RWPE2 (cell line): ENCODE measurements at regions not wholly inside any gene's neighbourhood (a gene's known extent, or its start where the extent isn't known, plus 50 kb on each side); places are given as distances from the start of the nearest gene placed in this dataset.

Experiments
- ATAC-seq: fragments of 200-7000 bp; cut with Tn5 transposase; 3 replicates; pipeline ENCODE4 v1.9.1; 2021; ENCODE audit warnings: low read depth
- DNase-seq: peaks from one replicate; pipeline ENCODE4 v3.0.0-alpha.2; 2020; ENCODE audit warnings: low spot score
- H3K27ac ChIP-seq: fragments of 450-650 bp; 2 replicates; pipeline ENCODE4 v1.5.1; 2017; ENCODE audit warnings: mild to moderate bottlenecking; ENCODE audit not compliant: poor library complexity, severe bottlenecking
- H3K27me3 ChIP-seq: fragments of 250-450 bp; sonication (Bioruptor Pico); 2 replicates; pipeline ENCODE4 v1.5.1; 2021; ENCODE audit warnings: mild to moderate bottlenecking, moderate library complexity; ENCODE audit not compliant: insufficient read depth, poor library complexity, severe bottlenecking
- H3K36me3 ChIP-seq: fragments of 250-450 bp; sonication (Bioruptor Pico); 2 replicates; pipeline ENCODE4 v1.5.1; 2020; ENCODE audit warnings: low read depth, mild to moderate bottlenecking, moderate library complexity
- H3K4me1 ChIP-seq: fragments of 250-450 bp; sonication (Bioruptor Pico); 2 replicates; pipeline ENCODE4 v1.5.1; 2021; ENCODE audit warnings: mild to moderate bottlenecking, moderate library complexity; ENCODE audit not compliant: insufficient read depth, poor library complexity, severe bottlenecking
- H3K4me3 ChIP-seq: fragments of 250-450 bp; sonication (Bioruptor Pico); 2 replicates; pipeline ENCODE4 v1.5.1; 2021; ENCODE audit warnings: mild to moderate bottlenecking, moderate library complexity; ENCODE audit not compliant: severe bottlenecking
- H3K9me3 ChIP-seq: fragments of 250-450 bp; sonication (Bioruptor Pico); 2 replicates; pipeline ENCODE4 v1.5.1; 2021; ENCODE audit warnings: mild to moderate bottlenecking, moderate library complexity; ENCODE audit not compliant: severe bottlenecking
- CTCF ChIP-seq: fragments of 450-650 bp; IDR thresholded peaks from one replicate; pipeline ENCODE4 v1.5.1; 2017; ENCODE audit warnings: mild to moderate bottlenecking, moderate library complexity; ENCODE audit not compliant: poor library complexity, severe bottlenecking

GRCh38 chr1:177471244-177471643, 300.5 kb downstream of the BRINP2 start:
- no peak for DNase-seq
- peaks cover 5% of the 10 kb centered on the region for H3K27me3 ChIP-seq
- no peak overlapping the region for H3K4me3 ChIP-seq
- H3K4me1 ChIP-seq: no peaks in the 10 kb centered on the region
- TF ChIP-seq CTCF: no peak
- no peaks in the 10 kb centered on the region for H3K36me3 ChIP-seq
- no peaks in the 10 kb centered on the region for H3K9me3 ChIP-seq
- ATAC-seq: no peak
- H3K27ac ChIP-seq: no peak overlapping the region

- Histone ChIP-seq H3K4me3 (no peak overlapping the region), H3K27ac (no peak overlapping the region), H3K4me1 (no peaks in the 10 kb centered on the region), H3K36me3 (no peaks in the 10 kb centered on the region), H3K9me3 (no peaks in the 10 kb centered on the region), H3K27me3 (peaks cover 5% of the 10 kb centered on the region)
- ATAC-seq: no peak
- no peak for TF ChIP-seq CTCF
- no peak for DNase-seq
Observed at GRCh38 chr1:177469519-177469918, 298.8 kb downstream of the BRINP2 start.

- TF ChIP-seq CTCF: no peak
Observed at GRCh38 chr1:177466286-177466685, 295.5 kb downstream of the BRINP2 start.

GRCh38 chr1:177464686-177465085, 293.9 kb downstream of the BRINP2 start:
- DNase-seq: no peak
- ATAC-seq: no peak
- Histone ChIP-seq H3K4me3 (no peak overlapping the region), H3K27ac (no peak overlapping the region), H3K4me1 (no peaks in the 10 kb centered on the region), H3K27me3 (peaks cover 5% of the 10 kb centered on the region), H3K36me3 (no peaks in the 10 kb centered on the region), H3K9me3 (no peaks in the 10 kb centered on the region)
- no peak for TF ChIP-seq CTCF

More at GRCh38 chr1:177466286-177466685, 295.5 kb downstream of the BRINP2 start:
- DNase-seq (no peak), ATAC-seq (no peak)
- H3K27me3 ChIP-seq: peaks cover 5% of the 10 kb centered on the region
- no peak overlapping the region for H3K4me3 ChIP-seq
- no peaks in the 10 kb centered on the region for H3K4me1 ChIP-seq
- no peaks in the 10 kb centered on the region for H3K9me3 ChIP-seq
- H3K36me3 ChIP-seq: no peaks in the 10 kb centered on the region
- H3K27ac ChIP-seq: no peak overlapping the region

- Histone ChIP-seq H3K9me3 (no peaks in the 10 kb centered on the region), H3K27me3 (no peaks in the 10 kb centered on the region), H3K4me1 (no peaks in the 10 kb centered on the region), H3K4me3 (no peak overlapping the region), H3K27ac (no peak overlapping the region), H3K36me3 (no peaks in the 10 kb centered on the region)
- no peak for TF ChIP-seq CTCF
- DNase-seq (no peak), ATAC-seq (no peak)
Observed at GRCh38 chr1:177451191-177451590, 280.4 kb downstream of the BRINP2 start.
